SK-N-SH (cell line): ENCODE measurements at regions not wholly inside any gene's neighbourhood (a gene's known extent, or its start where the extent isn't known, plus 50 kb on each side); places are given as distances from the start of the nearest gene placed in this dataset.

Source experiments
- CTCF ChIA-PET: fragments of 300-600, 350-600 bp; formaldehyde crosslinking; extraction: SDS; loops from one replicate; lab custom pipeline; 2021; lab: Yijun Ruan, JAX
- POLR2A ChIA-PET: fragments of 350-600 bp; sonication (Branson Sonifier 250); formaldehyde crosslinking; extraction: SDS; loops from one replicate; lab custom pipeline; 2020; ENCODE audit warnings: antibody characterized with exemption, inconsistent platforms; lab: Yijun Ruan, JAX
- DNase-seq: peaks from one replicate; pipeline ENCODE4 v3.0.0; 2012
- H2AFZ ChIP-seq: fragments of 200-600 bp; sonication (generic); 2 replicates; pipeline ENCODE4 v1.8.1; 2016; ENCODE audit warnings: antibody characterized with exemption, mild to moderate bottlenecking, low read depth
- H3F3A ChIP-seq: fragments of 200-600 bp; sonication (generic); replicated peaks from 2 replicates; pipeline ENCODE3; 2016; ENCODE audit warnings: antibody characterized with exemption, mild to moderate bottlenecking; ENCODE audit not compliant: insufficient read depth
- H3K27ac ChIP-seq, 2 experiments: fragments of 200-500 bp in 1 of 2; fragments of 200-600 bp in 1 of 2; sonication (Bioruptor generic) in 1 of 2; sonication (generic), shearing (Covaris generic) in 1 of 2; 2 replicates each; pipeline versions ENCODE4 v1.5.1 to v1.6.1; 2014 to 2016; ENCODE audit warnings: low read depth in 2 of 2, inconsistent platforms in 1 of 2, low read length in 1 of 2, mild to moderate bottlenecking in 1 of 2, mixed read lengths in 1 of 2
- H3K27me3 ChIP-seq: fragments of 200-600 bp; sonication (generic), shearing (Covaris generic); 2 replicates; pipeline ENCODE4 v1.6.1; 2016; ENCODE audit warnings: mixed run types; ENCODE audit not compliant: insufficient read depth
- H3K36me3 ChIP-seq, 2 experiments: fragments of 200-500 bp in 1 of 2; fragments of 200-600 bp in 1 of 2; sonication (Bioruptor generic) in 1 of 2; sonication (generic) in 1 of 2; replicated peaks in 1 of 2; 2 replicates each; pipeline versions ENCODE3 to v1.5.1; 2014 to 2016; ENCODE audit warnings: low read length in 1 of 2, mild to moderate bottlenecking in 1 of 2; ENCODE audit not compliant: insufficient read depth in 2 of 2, control insufficient read depth in 1 of 2
- H3K4me1 ChIP-seq, 2 experiments: fragments of 200-500 bp in 1 of 2; fragments of 200-600 bp in 1 of 2; sonication (Bioruptor generic) in 1 of 2; sonication (generic), shearing (Covaris generic) in 1 of 2; 2 replicates each; pipeline versions ENCODE4 v1.5.1 to v1.6.1; 2014 to 2016; ENCODE audit warnings: low read depth in 1 of 2, low read length in 1 of 2, mixed run types in 1 of 2; ENCODE audit not compliant: insufficient read depth in 2 of 2, control insufficient read depth in 1 of 2
- H3K4me2 ChIP-seq: fragments of 200-600 bp; sonication (generic), shearing (Covaris generic); 2 replicates; pipeline ENCODE4 v1.6.1; 2017; ENCODE audit warnings: mixed run types
- H3K4me3 ChIP-seq, 2 experiments: fragments of 200-500 bp in 1 of 2; fragments of 200-600 bp in 1 of 2; sonication (Bioruptor generic) in 1 of 2; sonication (generic), shearing (Covaris generic) in 1 of 2; 2 replicates each; pipeline versions ENCODE4 v1.5.1 to v1.8.1; 2014 to 2016; ENCODE audit warnings: low read depth in 2 of 2, inconsistent platforms in 1 of 2, low read length in 1 of 2, mild to moderate bottlenecking in 1 of 2, mixed read lengths in 1 of 2, moderate library complexity in 1 of 2
- H3K79me2 ChIP-seq: fragments of 200-600 bp; sonication (generic); 2 replicates; pipeline ENCODE4 v1.8.1; 2017; ENCODE audit warnings: mild to moderate bottlenecking; ENCODE audit not compliant: insufficient read depth
- H3K9ac ChIP-seq: fragments of 200-600 bp; sonication (generic); 2 replicates; pipeline ENCODE4 v1.6.1; 2017; ENCODE audit warnings: mixed run types
- H3K9me2 ChIP-seq: fragments of 200-600 bp; sonication (generic); 2 replicates; pipeline ENCODE4 v1.6.1; 2017; ENCODE audit warnings: mixed run types
- H3K9me3 ChIP-seq: fragments of 200-600 bp; sonication (generic); 2 replicates; pipeline ENCODE4 v1.6.1; 2017; ENCODE audit warnings: mixed run types, mild to moderate bottlenecking, moderate library complexity
- H4K20me1 ChIP-seq: fragments of 200-600 bp; sonication (generic); 2 replicates; pipeline ENCODE4 v1.6.1; 2017; ENCODE audit warnings: mild to moderate bottlenecking, mixed run types; ENCODE audit not compliant: insufficient read depth
- ELF1 ChIP-seq: IDR thresholded peaks from 2 replicates; pipeline ENCODE4 v1.4.0; 2012
- FOSL2 ChIP-seq: IDR thresholded peaks from 2 replicates; pipeline ENCODE4 v1.4.0; 2012; ENCODE audit warnings: low read depth, mild to moderate bottlenecking, moderate library complexity, borderline replicate concordance
- RAD21 ChIP-seq: IDR thresholded peaks from 2 replicates; pipeline ENCODE4 v1.6.1; 2012; ENCODE audit warnings: mild to moderate bottlenecking, low read length
- SIN3A ChIP-seq: IDR thresholded peaks from 2 replicates; pipeline ENCODE4 v1.6.1; 2012; ENCODE audit warnings: low read depth, mild to moderate bottlenecking, low read length, moderate library complexity, borderline replicate concordance
- SMC3 ChIP-seq: IDR thresholded peaks from 2 replicates; pipeline ENCODE4 v1.6.1; 2012; ENCODE audit warnings: low read depth, low read length, improper control_type of control experiment
- TAF1 ChIP-seq: IDR thresholded peaks from 2 replicates; pipeline ENCODE4 v1.6.1; 2012; ENCODE audit warnings: low read depth, mild to moderate bottlenecking, low read length, moderate library complexity, borderline replicate concordance
- TCF12 ChIP-seq: IDR thresholded peaks from 2 replicates; pipeline ENCODE4 v1.4.0; 2012
- USF2 ChIP-seq: fragments of 150-350 bp; IDR thresholded peaks from 2 replicates; pipeline ENCODE4 v1.6.1; 2017; ENCODE audit warnings: antibody characterized with exemption, low read length, low read depth, borderline replicate concordance
- WGBS: methylation state at CpG from one replicate; pipeline ENCODE4 v1.1.6; 2017; ENCODE audit warnings: low lambda C conversion rate; 5-methylcytosine and 5-hydroxymethylcytosine counted together

GRCh38 chr12:91493308-91493707 lies 310.7 kb upstream of the DCN start:
- no peak overlapping the region for H2AFZ ChIP-seq

GRCh38 chr12:91492648-91493047 lies 310.0 kb upstream of the DCN start:
- POLR2A ChIA-PET: no interaction called here
- Histone ChIP-seq H3K79me2 (no peaks in the 10 kb centered on the region), H3K9me3 (no peaks in the 10 kb centered on the region), H3K9me2 (no peaks in the 10 kb centered on the region), H3K4me2 (no peak overlapping the region), H3K36me3 (no peaks in the 10 kb centered on the region), H4K20me1 (no peaks in the 10 kb centered on the region), H3K9ac (no peak overlapping the region), H3K4me3 (no peak overlapping the region), H3K27me3 (no peaks in the 10 kb centered on the region), H3F3A (no peaks in the 10 kb centered on the region), H2AFZ (no peak overlapping the region), H3K4me1 (no peaks in the 10 kb centered on the region), H3K27ac (no peak overlapping the region)
- no peak for DNase-seq
- CTCF ChIA-PET: no interaction called here
- no peak for TF ChIP-seq USF2
- WGBS: 22% methylated on average over 1 of the region's 1 CpG

More at GRCh38 chr12:91493308-91493707, 310.7 kb upstream of the DCN start:
- no peaks in the 10 kb centered on the region for H3K4me1 ChIP-seq
- TF ChIP-seq SIN3A (no peak), SMC3 (no peak), RAD21 (no peak), ELF1 (no peak)
- no peak overlapping the region for H3K4me2 ChIP-seq
- H3K27me3 ChIP-seq: no peaks in the 10 kb centered on the region
- no peaks in the 10 kb centered on the region for H3F3A ChIP-seq
- CTCF ChIA-PET: no interaction called here
- H3K9ac ChIP-seq: no peak overlapping the region
- H3K27ac ChIP-seq: no peak overlapping the region
- no peaks in the 10 kb centered on the region for H3K36me3 ChIP-seq
- H3K79me2 ChIP-seq: no peaks in the 10 kb centered on the region
- H3K9me2 ChIP-seq: no peaks in the 10 kb centered on the region
- POLR2A ChIA-PET: no interaction called here
- H3K4me3 ChIP-seq: no peak overlapping the region
- H4K20me1 ChIP-seq: no peaks in the 10 kb centered on the region
- H3K9me3 ChIP-seq: no peaks in the 10 kb centered on the region
- no peak for DNase-seq

GRCh38 chr12:91490667-91491311 lies 308.2 kb upstream of the DCN start:
- Histone ChIP-seq H3K9me2 (no peaks in the 10 kb centered on the region), H3K4me1 (no peaks in the 10 kb centered on the region), H3K79me2 (no peaks in the 10 kb centered on the region), H3F3A (no peaks in the 10 kb centered on the region), H3K27me3 (no peaks in the 10 kb centered on the region), H3K4me3 (no peak overlapping the region), H3K9ac (no peak overlapping the region), H4K20me1 (no peaks in the 10 kb centered on the region), H3K9me3 (no peaks in the 10 kb centered on the region), H2AFZ (no peak overlapping the region), H3K36me3 (no peaks in the 10 kb centered on the region), H3K27ac (no peak overlapping the region), H3K4me2 (no peak overlapping the region)
- 37% methylated on average over 4 of the region's 4 CpGs for WGBS
- DNase-seq: no peak
- TF ChIP-seq FOSL2: no peak
- TF ChIP-seq TCF12: no peak
- TF ChIP-seq TAF1: no peak
- ChIA-PET POLR2A (no interaction called here), CTCF (interaction anchor here (0.8 kb wide), 1 partner anchor 16 kb away, joined by 4 read pairs; no protein-coding TSS in a partner anchor)
